PC-3 (cell line): ENCODE measurements at regions not wholly inside any gene's neighbourhood (a gene's known extent, or its start where the extent isn't known, plus 50 kb on each side); places are given as distances from the start of the nearest gene placed in this dataset.

ENCODE experiments used
- ATAC-seq: fragments of 200-7000 bp; cut with Tn5 transposase; 2 replicates; pipeline ENCODE4 v1.9.1; 2020; ENCODE audit warnings: mild to moderate bottlenecking, moderate library complexity
- BruUV-seq: library from RNA; stranded (reverse); fragments of 400-500 nt; replicated peaks from 2 replicates; lab custom pipeline; 2021; lab: Mats Ljungman, UMichigan
- CTCF ChIA-PET: fragments of 300-600 bp; sonication (Branson Sonifier 250); formaldehyde crosslinking; loops from one replicate; lab custom pipeline; 2022; ENCODE audit warnings: antibody characterized with exemption; lab: Charles Lee
- POLR2A ChIA-PET: fragments of 300-600 bp; sonication (Branson Sonifier 250); formaldehyde crosslinking; loops from one replicate; lab custom pipeline; 2022; ENCODE audit warnings: antibody characterized with exemption; ENCODE audit not compliant: unreplicated experiment; lab: Charles Lee
- DNase-seq: peaks from one replicate; pipeline ENCODE4 v3.0.0-alpha.2; 2015
- H2AFZ ChIP-seq: fragments of 300-600 bp; sonication (generic); 2 replicates; pipeline ENCODE4 v1.6.0; 2016; ENCODE audit warnings: antibody characterized with exemption, low read length
- H3F3A ChIP-seq: fragments of 300-600 bp; sonication (generic); one replicate; pipeline ENCODE4 v1.6.0; 2017; ENCODE audit warnings: antibody characterized with exemption, low read length, control low read depth, mild to moderate bottlenecking; ENCODE audit not compliant: unreplicated experiment
- H3K27ac ChIP-seq: fragments of 300-600 bp; sonication (generic); 2 replicates; pipeline ENCODE4 v1.5.1; 2016; ENCODE audit warnings: mild to moderate bottlenecking, low read length
- H3K27me3 ChIP-seq: fragments of 300-600 bp; sonication (generic); 2 replicates; pipeline ENCODE4 v1.6.1; 2016; ENCODE audit warnings: low read length, mixed read lengths
- H3K36me3 ChIP-seq: fragments of 300-600 bp; sonication (generic); 2 replicates; pipeline ENCODE4 v1.6.1; 2016; ENCODE audit warnings: low read depth, mixed run types, low read length, mixed read lengths
- H3K4me1 ChIP-seq: fragments of 300-600 bp; sonication (generic); 2 replicates; pipeline ENCODE4 v1.5.1; 2016; ENCODE audit warnings: low read length; ENCODE audit not compliant: insufficient read depth
- H3K4me2 ChIP-seq: fragments of 300-600 bp; sonication (generic); 2 replicates; pipeline ENCODE4 v1.6.0; 2016; ENCODE audit warnings: low read length
- H3K4me3 ChIP-seq: fragments of 300-600 bp; sonication (generic); 2 replicates; pipeline ENCODE4 v1.5.1; 2016; ENCODE audit warnings: mild to moderate bottlenecking, low read length, mixed read lengths
- H3K79me2 ChIP-seq: fragments of 300-600 bp; sonication (generic); 2 replicates; pipeline ENCODE4 v1.6.1; 2017; ENCODE audit warnings: low read length, mixed read lengths
- H3K9ac ChIP-seq: fragments of 300-600 bp; sonication (generic); 2 replicates; pipeline ENCODE4 v1.6.0; 2016; ENCODE audit warnings: mild to moderate bottlenecking, low read length
- H3K9me2 ChIP-seq: fragments of 300-600 bp; sonication (generic); replicated peaks from 2 replicates; pipeline ENCODE4 v1.6.1; 2016; ENCODE audit warnings: mixed run types, low read length, mixed read lengths
- H3K9me3 ChIP-seq: fragments of 300-600 bp; sonication (generic); 2 replicates; pipeline ENCODE4 v1.6.1; 2016; ENCODE audit warnings: low read length, mixed read lengths
- H4K20me1 ChIP-seq: fragments of 300-600 bp; sonication (generic); 2 replicates; pipeline ENCODE4 v1.6.1; 2016; ENCODE audit warnings: low read length, mixed read lengths
- CTCF ChIP-seq: fragments of 300-600 bp; sonication (generic); conservative IDR thresholded peaks from 2 replicates; pipeline ENCODE4 v1.5.1; 2017; ENCODE audit warnings: antibody characterized with exemption, low read depth, mild to moderate bottlenecking, low read length
- EZH2 ChIP-seq: fragments of 300-600 bp; sonication (generic); IDR thresholded peaks from one replicate; pipeline ENCODE4 v1.6.1; 2017; ENCODE audit warnings: antibody characterized with exemption, mild to moderate bottlenecking, low read length; ENCODE audit not compliant: unreplicated experiment
- EZH2phosphoT487 ChIP-seq: fragments of 300-600 bp; sonication (generic); IDR thresholded peaks from 2 replicates; pipeline ENCODE4 v1.6.1; 2018; ENCODE audit warnings: mild to moderate bottlenecking, antibody characterized with exemption, low read length, borderline replicate concordance
- intact Hi-C: fragments of 100-400 bp; cut with micrococcal nuclease; formaldehyde crosslinking; loops from 2 replicates; pipeline ENCODE4 v1.9.0; 2023

GRCh38 chr1:196063952-196064351, 544.3 kb downstream of the KCNT2 start:
- Histone ChIP-seq H3K9me2 (no peaks in the 10 kb centered on the region), H3K4me3 (no peak overlapping the region), H4K20me1 (no peaks in the 10 kb centered on the region), H3F3A (no peaks in the 10 kb centered on the region), H3K27me3 (no peaks in the 10 kb centered on the region), H3K27ac (no peak overlapping the region), H3K9ac (no peak overlapping the region), H2AFZ (no peak overlapping the region), H3K36me3 (no peaks in the 10 kb centered on the region), H3K79me2 (no peaks in the 10 kb centered on the region), H3K4me2 (no peak overlapping the region), H3K4me1 (no peaks in the 10 kb centered on the region), H3K9me3 (no peaks in the 10 kb centered on the region)
- intact Hi-C loops: no loop called here
- BruUV-seq: no TSS peak
- DNase-seq: no peak
- CTCF ChIA-PET: no interaction called here
- ATAC-seq: no peak
- POLR2A ChIA-PET: no interaction called here
- no peak for TF ChIP-seq CTCF
- TF ChIP-seq EZH2: no peak
- no peak for TF ChIP-seq EZH2phosphoT487

- Histone ChIP-seq H3K27ac (no peak overlapping the region), H3F3A (no peaks in the 10 kb centered on the region), H3K27me3 (no peaks in the 10 kb centered on the region), H3K9ac (no peak overlapping the region), H3K9me2 (no peaks in the 10 kb centered on the region), H3K4me3 (no peak overlapping the region), H3K4me1 (no peaks in the 10 kb centered on the region), H4K20me1 (no peaks in the 10 kb centered on the region), H3K4me2 (no peak overlapping the region), H3K9me3 (no peaks in the 10 kb centered on the region), H3K36me3 (no peaks in the 10 kb centered on the region), H3K79me2 (no peaks in the 10 kb centered on the region), H2AFZ (no peak overlapping the region)
- CTCF ChIA-PET: no interaction called here
- intact Hi-C loops: no loop called here
- TF ChIP-seq EZH2: no peak
- TF ChIP-seq EZH2phosphoT487: no peak
- TF ChIP-seq CTCF: no peak
- no TSS peak for BruUV-seq
- POLR2A ChIA-PET: no interaction called here
- ATAC-seq (no peak), DNase-seq (no peak)
Measured at GRCh38 chr1:196063294-196063693, 544.9 kb downstream of the KCNT2 start.

GRCh38 chr1:196060539-196060938, 547.7 kb downstream of the KCNT2 start:
- Histone ChIP-seq H3K4me3 (no peak overlapping the region), H3K79me2 (no peaks in the 10 kb centered on the region), H3K36me3 (no peaks in the 10 kb centered on the region), H3K27me3 (no peaks in the 10 kb centered on the region), H2AFZ (no peak overlapping the region), H3K4me1 (no peaks in the 10 kb centered on the region), H3K9ac (no peak overlapping the region), H3K27ac (no peak overlapping the region), H3K9me2 (no peaks in the 10 kb centered on the region), H3K4me2 (no peak overlapping the region), H4K20me1 (no peaks in the 10 kb centered on the region), H3F3A (no peaks in the 10 kb centered on the region), H3K9me3 (no peaks in the 10 kb centered on the region)
- TF ChIP-seq EZH2: no peak
- no peak for TF ChIP-seq CTCF
- no peak for TF ChIP-seq EZH2phosphoT487
- ATAC-seq: no peak
- no peak for DNase-seq
- ChIA-PET CTCF (no interaction called here), POLR2A (no interaction called here)
- intact Hi-C loops: no loop called here
- no TSS peak for BruUV-seq
